B cell (primary cell): ENCODE measurements at regions not wholly inside any gene's neighbourhood (a gene's known extent, or its start where the extent isn't known, plus 50 kb on each side); places are given as distances from the start of the nearest gene placed in this dataset.

Source experiments
- CTCF ChIP-seq: fragments of 200-600 bp; IDR thresholded peaks from one replicate; pipeline ENCODE4 v1.8.0; 2022; ENCODE audit warnings: antibody characterized with exemption, mild to moderate bottlenecking
- EZH2 ChIP-seq: IDR thresholded peaks from 2 replicates; pipeline ENCODE4 v1.6.1; 2012; ENCODE audit warnings: borderline replicate concordance, low read depth, mild to moderate bottlenecking, moderate library complexity, low read length; ENCODE audit not compliant: insufficient read depth, poor library complexity, severe bottlenecking

GRCh38 chr1:244192325-244192724 is 141.2 kb downstream of the ZBTB18 start:
- TF ChIP-seq CTCF (no peak), EZH2 (no peak)
